IMR-90 (cell line): ENCODE measurements at regions not wholly inside any gene's neighbourhood (a gene's known extent, or its start where the extent isn't known, plus 50 kb on each side); places are given as distances from the start of the nearest gene placed in this dataset.

Experiments
- ATAC-seq: fragments of 200-7000 bp; cut with Tn5 transposase; 2 replicates; pipeline ENCODE4 v1.9.1; 2020; ENCODE audit warnings: low read depth, mild to moderate bottlenecking, moderate library complexity
- BruUV-seq: library from RNA; stranded (reverse); fragments of 400-500 nt; replicated peaks from 2 replicates; lab custom pipeline; 2021; lab: Mats Ljungman, UMichigan
- CTCF ChIA-PET: fragments of 300-600 bp; formaldehyde crosslinking; extraction: SDS; loops from one replicate; lab custom pipeline; 2021; ENCODE audit warnings: antibody characterized with exemption; lab: Yijun Ruan, JAX
- POLR2A ChIA-PET: fragments of 300-600 bp; sonication (Branson Sonifier 250); formaldehyde crosslinking; loops from one replicate; lab custom pipeline; 2022; ENCODE audit warnings: antibody characterized with exemption; ENCODE audit not compliant: unreplicated experiment; lab: Charles Lee
- DNase-seq: peaks from one replicate; pipeline ENCODE4 v3.0.0; 2013
- H2AFZ ChIP-seq: replicated peaks from 2 replicates; pipeline ENCODE3; 2013; ENCODE audit warnings: low read length, mild to moderate bottlenecking; ENCODE audit not compliant: poor library complexity
- H2AK5ac ChIP-seq: 2 replicates; pipeline ENCODE4 v1.6.1; 2013; ENCODE audit warnings: low read depth, low read length, inconsistent platforms
- H2AK9ac ChIP-seq: replicated peaks from 2 replicates; pipeline ENCODE3; 2013; ENCODE audit warnings: mild to moderate bottlenecking, low read depth, low read length, moderate library complexity; ENCODE audit not compliant: poor library complexity
- H2BK120ac ChIP-seq: 2 replicates; pipeline ENCODE4 v1.6.1; 2013; ENCODE audit warnings: low read depth, low read length, inconsistent platforms
- H2BK15ac ChIP-seq: 3 replicates; pipeline ENCODE4 v1.6.1; 2013; ENCODE audit warnings: low read depth, low read length, inconsistent platforms
- H2BK20ac ChIP-seq: 2 replicates; pipeline ENCODE4 v1.6.1; 2013; ENCODE audit warnings: low read depth, mild to moderate bottlenecking, inconsistent platforms, low read length, moderate library complexity
- H2BK5ac ChIP-seq: 2 replicates; pipeline ENCODE4 v1.6.1; 2013; ENCODE audit warnings: mild to moderate bottlenecking, low read depth, low read length, inconsistent platforms; ENCODE audit not compliant: poor library complexity, severe bottlenecking
- H3K14ac ChIP-seq: replicated peaks from 2 replicates; pipeline ENCODE4 v1.6.1; 2013; ENCODE audit warnings: low read depth, low read length, inconsistent platforms
- H3K18ac ChIP-seq: 2 replicates; pipeline ENCODE4 v1.6.1; 2013; ENCODE audit warnings: low read depth, low read length, control low read depth
- H3K23ac ChIP-seq: 2 replicates; pipeline ENCODE4 v1.6.1; 2013; ENCODE audit warnings: low read depth, low read length, inconsistent platforms
- H3K27ac ChIP-seq: 2 replicates; pipeline ENCODE4 v1.5.1; 2013; ENCODE audit warnings: mild to moderate bottlenecking, control low read depth, low read length; ENCODE audit not compliant: insufficient read depth
- H3K27me3 ChIP-seq: 2 replicates; pipeline ENCODE4 v1.6.1; 2013; ENCODE audit warnings: low read length; ENCODE audit not compliant: control insufficient read depth, insufficient read depth
- H3K36me3 ChIP-seq: 2 replicates; pipeline ENCODE4 v1.6.1; 2013; ENCODE audit warnings: low read length, mixed read lengths; ENCODE audit not compliant: control insufficient read depth, insufficient read depth
- H3K4ac ChIP-seq: 2 replicates; pipeline ENCODE4 v1.6.1; 2013; ENCODE audit warnings: low read depth, low read length, inconsistent platforms
- H3K4me1 ChIP-seq: 2 replicates; pipeline ENCODE4 v1.6.1; 2013; ENCODE audit warnings: low read length, mixed read lengths; ENCODE audit not compliant: control insufficient read depth, insufficient read depth
- H3K4me2 ChIP-seq: 2 replicates; pipeline ENCODE4 v1.6.1; 2013; ENCODE audit warnings: low read depth, mild to moderate bottlenecking, control low read depth, low read length, moderate library complexity
- H3K4me3 ChIP-seq: 2 replicates; pipeline ENCODE4 v1.5.1; 2013; ENCODE audit warnings: low read depth, mild to moderate bottlenecking, control low read depth, low read length, moderate library complexity; ENCODE audit not compliant: insufficient read depth
- H3K56ac ChIP-seq: 2 replicates; pipeline ENCODE4 v1.6.1; 2013; ENCODE audit warnings: low read length, inconsistent platforms; ENCODE audit not compliant: insufficient read depth; ENCODE audit errors: extremely low read depth
- H3K79me1 ChIP-seq, 2 experiments: 2 replicates each; pipeline ENCODE4 v1.6.1; 2013; ENCODE audit warnings: low read length in 2 of 2, inconsistent platforms in 1 of 2, low read depth in 1 of 2
- H3K9ac ChIP-seq: 2 replicates; pipeline ENCODE4 v1.6.1; 2013; ENCODE audit warnings: low read depth, low read length, control low read depth
- H3K9me1 ChIP-seq: 2 replicates; pipeline ENCODE4 v1.6.1; 2013; ENCODE audit warnings: low read length, inconsistent platforms; ENCODE audit not compliant: insufficient read depth
- H3K9me3 ChIP-seq: 2 replicates; pipeline ENCODE4 v1.6.1; 2013; ENCODE audit warnings: low read length; ENCODE audit not compliant: control insufficient read depth, insufficient read depth
- H4K20me1 ChIP-seq: 2 replicates; pipeline ENCODE4 v1.6.1; 2013; ENCODE audit warnings: low read length, inconsistent platforms; ENCODE audit not compliant: insufficient read depth
- H4K5ac ChIP-seq: 2 replicates; pipeline ENCODE4 v1.6.1; 2013; ENCODE audit warnings: mild to moderate bottlenecking, low read depth, low read length, control low read depth
- H4K8ac ChIP-seq, 2 experiments: 2 replicates each; pipeline ENCODE4 v1.6.1; 2013; ENCODE audit warnings: low read depth in 2 of 2, low read length in 2 of 2, control low read depth in 1 of 2, inconsistent platforms in 1 of 2
- H4K91ac ChIP-seq: 2 replicates; pipeline ENCODE4 v1.6.1; 2013; ENCODE audit warnings: low read depth, low read length, inconsistent platforms; ENCODE audit not compliant: insufficient read depth
- BHLHE40 ChIP-seq: fragments of 150-350 bp; IDR thresholded peaks from 2 replicates; pipeline ENCODE4 v1.6.1; 2016; ENCODE audit warnings: mild to moderate bottlenecking, low read depth, low read length
- FOS ChIP-seq: fragments of 150-350 bp; IDR thresholded peaks from 2 replicates; pipeline ENCODE4 v1.6.1; 2016; ENCODE audit warnings: low read depth, low read length
- MAFK ChIP-seq: IDR thresholded peaks from 2 replicates; pipeline ENCODE4 v1.6.1; 2012; ENCODE audit warnings: low read depth, low read length, improper control_type of control experiment
- MAZ ChIP-seq: IDR thresholded peaks from 2 replicates; pipeline ENCODE4 v1.6.1; 2012; ENCODE audit warnings: low read depth, mild to moderate bottlenecking, low read length, improper control_type of control experiment, moderate library complexity, borderline replicate concordance
- NFE2L2 ChIP-seq: fragments of 150-350 bp; IDR thresholded peaks from 2 replicates; pipeline ENCODE4 v1.6.1; 2016; ENCODE audit warnings: low read depth, mild to moderate bottlenecking, low read length
- POLR2A ChIP-seq: IDR thresholded peaks from 2 replicates; pipeline ENCODE4 v1.6.1; 2012; ENCODE audit warnings: mild to moderate bottlenecking, low read depth, low read length
- RAD21 ChIP-seq: IDR thresholded peaks from 2 replicates; pipeline ENCODE4 v1.6.1; 2012; ENCODE audit warnings: low read length, improper control_type of control experiment
- RFX5 ChIP-seq: IDR thresholded peaks from 2 replicates; pipeline ENCODE4 v1.8.0; 2012; ENCODE audit warnings: low read depth, mild to moderate bottlenecking, low read length, moderate library complexity
- SMC3 ChIP-seq: fragments of 150-350 bp; IDR thresholded peaks from 2 replicates; pipeline ENCODE4 v1.6.1; 2016; ENCODE audit warnings: low read depth, mild to moderate bottlenecking, antibody characterized with exemption, low read length, moderate library complexity
- WGBS, 2 experiments: methylation state at CpG; one replicate each; pipeline versions ENCODE4 v1.1.5 to v1.1.7; 2013; ENCODE audit warnings: missing lambda C conversion rate in 2 of 2; ENCODE audit not compliant: insufficient read length in 1 of 2; ENCODE audit errors: extremely low coverage in 2 of 2; 5-methylcytosine and 5-hydroxymethylcytosine counted together
- dilution Hi-C: fragments of 300-500 bp; cut with HindIII; formaldehyde crosslinking; loops from one replicate; pipeline ENCODE4 v1.14.3; 2018; ENCODE audit warnings: low sequenced_read_pairs; ENCODE audit not compliant: unreplicated experiment
- in situ Hi-C: fragments of 300-500 bp; cut with MboI; formaldehyde crosslinking; loops from 3 replicates; pipeline ENCODE4 v1.14.3; 2019; ENCODE audit warnings: low sequenced_read_pairs, inconsistent platforms, mixed read lengths
- intact Hi-C: fragments of 100-400 bp; cut with micrococcal nuclease; formaldehyde crosslinking; loops from 2 replicates; pipeline ENCODE4 v1.10.0; 2022
- TF ChIP-seq, protein P1 (sequence below): fragments of 150-350 bp; IDR thresholded peaks from 2 replicates; pipeline ENCODE4 v1.6.1; 2016; ENCODE audit warnings: low read depth, mild to moderate bottlenecking, low read length, moderate library complexity, borderline replicate concordance

DNA sequence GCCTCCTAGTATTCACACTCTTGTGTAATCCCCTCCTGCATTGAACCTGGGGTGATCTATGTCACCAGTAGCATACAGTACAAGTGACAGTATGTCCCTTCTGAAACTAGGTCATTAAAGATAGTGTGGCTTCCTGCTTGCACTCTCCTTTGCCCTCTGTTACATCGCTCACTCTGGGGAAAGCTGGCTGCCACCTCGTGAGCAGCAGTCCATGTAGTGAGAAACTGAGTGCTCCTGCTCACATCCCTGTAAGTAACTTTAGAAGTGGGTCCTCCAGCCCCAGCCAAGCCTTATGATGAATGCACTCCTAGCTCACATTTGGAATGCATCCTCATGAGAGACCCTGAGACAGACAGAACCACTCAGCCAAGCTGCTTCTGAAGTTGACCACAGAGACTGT lies 89.8 kb upstream of the TNIP3 start:
- Histone ChIP-seq H3K4ac (no peak overlapping the region), H4K20me1 (no peaks in the 10 kb centered on the region), H3K18ac (no peak overlapping the region), H3K9ac (no peak overlapping the region), H3K4me3 (no peak overlapping the region), H2BK120ac (no peak overlapping the region), H2BK5ac (no peak overlapping the region), H3K4me2 (no peak overlapping the region), H3K27me3 (no peaks in the 10 kb centered on the region), H3K36me3 (no peaks in the 10 kb centered on the region), H2BK15ac (no peak overlapping the region), H2AFZ (no peak overlapping the region), H3K27ac (no peak overlapping the region), H3K79me1 (no peaks in the 10 kb centered on the region), H2AK5ac (no peak overlapping the region), H4K8ac (no peak overlapping the region), H3K56ac (no peak overlapping the region), H4K91ac (no peak overlapping the region), H3K4me1 (no peaks in the 10 kb centered on the region), H3K23ac (no peak overlapping the region), H3K9me3 (no peaks in the 10 kb centered on the region), H2AK9ac (no peak overlapping the region), H3K14ac (no peak overlapping the region), H3K9me1 (no peaks in the 10 kb centered on the region), H2BK20ac (no peak overlapping the region), H4K5ac (no peak overlapping the region)
- intact Hi-C loops (loop anchor here (5.0 kb wide), 1 partner anchor 1097 kb away; no protein-coding TSS in a partner anchor), in situ Hi-C loops (loop anchor here (5.0 kb wide), 1 partner anchor 62 kb away; no protein-coding TSS in a partner anchor), dilution Hi-C loops (no loop called here)
- DNase-seq: no peak
- BruUV-seq: no TSS peak
- TF ChIP-seq RAD21 (no peak), FOS (no peak), RFX5 (no peak), SMC3 (no peak), NFE2L2 (no peak), MAZ (no peak), BHLHE40 (no peak), POLR2A (no peak), MAFK (no peak)
- TF ChIP-seq, protein P1, sequence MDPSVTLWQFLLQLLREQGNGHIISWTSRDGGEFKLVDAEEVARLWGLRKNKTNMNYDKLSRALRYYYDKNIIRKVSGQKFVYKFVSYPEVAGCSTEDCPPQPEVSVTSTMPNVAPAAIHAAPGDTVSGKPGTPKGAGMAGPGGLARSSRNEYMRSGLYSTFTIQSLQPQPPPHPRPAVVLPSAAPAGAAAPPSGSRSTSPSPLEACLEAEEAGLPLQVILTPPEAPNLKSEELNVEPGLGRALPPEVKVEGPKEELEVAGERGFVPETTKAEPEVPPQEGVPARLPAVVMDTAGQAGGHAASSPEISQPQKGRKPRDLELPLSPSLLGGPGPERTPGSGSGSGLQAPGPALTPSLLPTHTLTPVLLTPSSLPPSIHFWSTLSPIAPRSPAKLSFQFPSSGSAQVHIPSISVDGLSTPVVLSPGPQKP: no peak
- 100% methylated on average over 1 of the region's 2 CpGs; no CpG with 5 or more reads in 1 of the 2 experiments for WGBS, 2 experiments
- ATAC-seq: no peak
- POLR2A ChIA-PET: no interaction called here
- CTCF ChIA-PET: interaction anchor here (4.6 kb wide), 1 partner anchor 62 kb away, joined by 19 read pairs; no protein-coding TSS in a partner anchor
